Osteocyte (in vitro differentiated cells): ENCODE measurements at regions not wholly inside any gene's neighbourhood (a gene's known extent, or its start where the extent isn't known, plus 50 kb on each side); places are given as distances from the start of the nearest gene placed in this dataset.

ENCODE experiments used
- DNase-seq: peaks from one replicate; pipeline ENCODE4 v3.0.0; 2021; ENCODE audit warnings: mixed read lengths; ENCODE audit not compliant: unreplicated experiment; ENCODE audit errors: extremely low spot score
- H3K27ac Mint-ChIP-seq: one replicate; pipeline ENCODE4 v1.8.0; 2021; ENCODE audit warnings: mild to moderate bottlenecking, mixed read lengths; ENCODE audit not compliant: unreplicated experiment
- H3K27me3 Mint-ChIP-seq: one replicate; pipeline ENCODE4 v1.8.0; 2021; ENCODE audit warnings: mixed read lengths; ENCODE audit not compliant: unreplicated experiment
- H3K36me3 Mint-ChIP-seq: one replicate; pipeline ENCODE4 v1.8.0; 2021; ENCODE audit warnings: mixed read lengths; ENCODE audit not compliant: unreplicated experiment
- H3K4me1 Mint-ChIP-seq: one replicate; pipeline ENCODE4 v1.8.0; 2021; ENCODE audit warnings: mixed read lengths; ENCODE audit not compliant: unreplicated experiment
- H3K4me3 Mint-ChIP-seq: one replicate; pipeline ENCODE4 v1.8.0; 2021; ENCODE audit warnings: mild to moderate bottlenecking, moderate library complexity, mixed read lengths; ENCODE audit not compliant: unreplicated experiment
- H3K9me3 Mint-ChIP-seq: one replicate; pipeline ENCODE4 v1.8.0; 2021; ENCODE audit warnings: mixed read lengths; ENCODE audit not compliant: unreplicated experiment
- CTCF ChIP-seq: fragments of 200-600 bp; sonication (generic); IDR thresholded peaks from 2 replicates; pipeline ENCODE4 v1.5.0; 2021; ENCODE audit warnings: antibody characterized with exemption, mild to moderate bottlenecking, moderate library complexity

GRCh38 chr3:110389005-110389404, 682.6 kb upstream of the NECTIN3 start:
- Mint-ChIP-seq H3K4me3 (no peak overlapping the region), H3K27me3 (no peaks in the 10 kb centered on the region)
- TF ChIP-seq CTCF, result no peak

DNA sequence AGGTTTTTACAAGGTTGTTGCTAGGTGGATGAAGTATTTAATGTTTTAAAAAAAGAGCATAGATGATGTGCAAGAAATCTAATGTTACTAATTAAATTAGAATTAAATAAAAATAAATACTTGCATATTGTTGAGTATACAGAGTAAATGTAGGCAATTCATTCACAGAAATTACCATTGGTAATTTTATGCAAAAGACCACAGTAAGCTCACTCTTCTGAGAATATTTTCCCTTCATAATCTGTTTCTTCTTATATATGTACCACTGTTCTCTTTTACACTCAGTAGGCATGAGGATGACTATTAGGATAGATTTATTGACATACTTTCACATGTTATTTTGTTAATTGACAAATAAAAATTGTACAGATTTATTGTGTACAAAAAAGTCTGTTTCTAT, 681.2 kb upstream of the NECTIN3 start:
- DNase-seq, result no peak
- Mint-ChIP-seq H3K4me1 (peaks cover 22% of the 10 kb centered on the region), H3K4me3 (no peak overlapping the region), H3K9me3 (peaks cover 14% of the 10 kb centered on the region), H3K27me3 (no peaks in the 10 kb centered on the region), H3K36me3 (peaks cover 4% of the 10 kb centered on the region), H3K27ac (no peak overlapping the region)
- no peak for TF ChIP-seq CTCF

More at GRCh38 chr3:110389005-110389404, 682.6 kb upstream of the NECTIN3 start:
- DNase-seq, result no peak
- Mint-ChIP-seq H3K9me3 (peaks cover 9% of the 10 kb centered on the region), H3K4me1 (peaks cover 35% of the 10 kb centered on the region), H3K27ac (no peak overlapping the region), H3K36me3 (peaks cover 4% of the 10 kb centered on the region)

DNA sequence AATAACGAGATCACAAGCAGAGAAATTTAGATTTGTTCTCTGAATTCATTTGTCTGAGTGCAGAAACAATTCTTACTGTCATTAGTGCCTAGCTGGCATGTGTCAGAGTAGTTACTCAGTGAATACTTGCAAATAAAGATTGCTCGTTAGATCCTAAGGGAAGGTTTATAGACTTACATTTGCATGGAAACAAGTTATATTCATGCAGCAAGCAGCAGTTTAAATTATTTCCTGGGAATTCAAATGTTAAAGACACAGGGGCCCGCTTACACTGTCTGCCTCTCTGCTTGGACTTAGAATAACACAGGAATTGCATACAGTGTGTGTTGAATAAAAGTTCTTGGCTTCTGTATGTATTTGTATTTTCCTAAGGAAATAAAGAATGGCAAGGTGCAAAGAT, 680.6 kb upstream of the NECTIN3 start:
- H3K4me1 Mint-ChIP-seq, result peaks cover 19% of the 10 kb centered on the region
- no peak for TF ChIP-seq CTCF
- H3K27ac Mint-ChIP-seq, result no peak overlapping the region

DNA sequence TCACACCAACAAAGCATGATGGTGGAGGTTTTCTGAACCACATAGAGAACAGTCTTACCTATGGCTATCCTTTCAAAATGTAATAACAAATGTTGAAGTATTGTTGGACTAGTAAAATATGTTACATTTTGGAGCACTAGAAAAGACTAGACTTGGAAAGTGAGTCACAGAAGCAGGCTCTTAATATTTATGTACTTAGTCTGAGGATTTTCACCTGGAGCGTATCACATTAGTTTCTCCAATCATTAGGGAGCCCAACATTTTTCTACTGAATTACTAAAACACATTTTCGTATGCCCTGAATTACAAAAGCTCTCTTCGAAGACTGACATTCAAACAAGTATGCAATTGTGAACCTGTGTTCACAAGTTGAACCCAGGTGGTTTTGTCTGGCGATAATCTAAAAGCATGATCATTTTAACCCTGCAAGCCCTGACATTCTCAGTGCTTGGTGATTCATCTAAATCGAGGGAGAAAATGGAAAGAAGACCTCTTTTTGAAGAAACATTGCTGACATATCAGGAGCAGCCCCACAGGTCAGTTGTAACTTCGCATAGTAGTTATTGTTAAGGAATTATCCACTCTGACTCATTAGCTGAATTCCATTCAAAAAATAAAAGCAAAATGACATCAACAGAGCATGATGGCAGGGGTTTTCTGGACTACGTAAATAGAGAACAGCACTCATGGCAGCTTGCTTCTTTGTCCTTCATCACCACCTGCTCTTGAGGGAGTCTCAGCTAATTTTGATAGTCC, 679.8 kb upstream of the NECTIN3 start:
- Mint-ChIP-seq H3K27me3 (no peaks in the 10 kb centered on the region), H3K9me3 (peaks cover 6% of the 10 kb centered on the region), H3K36me3 (no peaks in the 10 kb centered on the region), H3K4me3 (no peak overlapping the region), H3K27ac (no peak overlapping the region), H3K4me1 (peaks cover 18% of the 10 kb centered on the region)
- no peak for TF ChIP-seq CTCF
- no peak for DNase-seq

More for the DNA sequence above, 680.6 kb upstream of the NECTIN3 start:
- no peak for DNase-seq
- peaks cover 4% of the 10 kb centered on the region for H3K36me3 Mint-ChIP-seq
- H3K4me3 Mint-ChIP-seq, result no peak overlapping the region
- H3K9me3 Mint-ChIP-seq, result peaks cover 12% of the 10 kb centered on the region
- no peaks in the 10 kb centered on the region for H3K27me3 Mint-ChIP-seq

GRCh38 chr3:110393941-110394340, 677.7 kb upstream of the NECTIN3 start:
- Mint-ChIP-seq H3K4me1 (peaks cover 28% of the 10 kb centered on the region), H3K9me3 (peaks cover 8% of the 10 kb centered on the region), H3K4me3 (no peak overlapping the region), H3K27ac (no peak overlapping the region), H3K27me3 (no peaks in the 10 kb centered on the region), H3K36me3 (no peaks in the 10 kb centered on the region)
- DNase-seq, result no peak
- no peak for TF ChIP-seq CTCF
